Activated T-cell treated with anti-CD3 and anti-CD28 coated beads for 48 hours (primary cell): ENCODE measurements at regions not wholly inside any gene's neighbourhood (a gene's known extent, or its start where the extent isn't known, plus 50 kb on each side); places are given as distances from the start of the nearest gene placed in this dataset.

Source experiments
- DNase-seq: peaks from one replicate; pipeline ENCODE4 v3.0.0-alpha.2; 2020; ENCODE audit warnings: low read depth

- DNase-seq, result no peak
Observed at GRCh38 chr3:20811631-20812030, 625.6 kb upstream of the SGO1 start.

- DNase-seq, result no peak
Observed at GRCh38 chr3:20811006-20811405, 625.0 kb upstream of the SGO1 start.

GRCh38 chr3:20810555-20810954, 624.5 kb upstream of the SGO1 start:
- DNase-seq, result no peak

GRCh38 chr3:20809356-20809755, 623.4 kb upstream of the SGO1 start:
- DNase-seq, result no peak

GRCh38 chr3:20808864-20809263, 622.9 kb upstream of the SGO1 start:
- DNase-seq, result no peak

- DNase-seq, result no peak
Observed at GRCh38 chr3:20798666-20799065, 612.7 kb upstream of the SGO1 start.

GRCh38 chr3:20787005-20787404, 601.0 kb upstream of the SGO1 start:
- DNase-seq, result no peak

GRCh38 chr3:20776692-20777091, 590.7 kb upstream of the SGO1 start:
- no peak for DNase-seq

- DNase-seq, result no peak
Observed at GRCh38 chr3:20776286-20776685, 590.3 kb upstream of the SGO1 start.

- DNase-seq, result no peak
Observed at GRCh38 chr3:20773320-20773984, 587.4 kb upstream of the SGO1 start.

- no peak for DNase-seq
Observed at GRCh38 chr3:20772869-20773268, 586.9 kb upstream of the SGO1 start.

GRCh38 chr3:20769430-20769829, 583.4 kb upstream of the SGO1 start:
- DNase-seq, result no peak

GRCh38 chr3:20760981-20761380, 575.0 kb upstream of the SGO1 start:
- DNase-seq, result no peak

GRCh38 chr3:20752416-20752815, 566.4 kb upstream of the SGO1 start:
- DNase-seq, result no peak

- no peak for DNase-seq
Observed at GRCh38 chr3:20751296-20751695, 565.3 kb upstream of the SGO1 start.

- DNase-seq, result no peak
Observed at GRCh38 chr3:20747741-20748140, 561.7 kb upstream of the SGO1 start.

- no peak for DNase-seq
Observed at GRCh38 chr3:20743553-20744321, 557.7 kb upstream of the SGO1 start.

- DNase-seq, result no peak
Observed at GRCh38 chr3:20742903-20743552, 557.0 kb upstream of the SGO1 start.

GRCh38 chr3:20741381-20741780, 555.4 kb upstream of the SGO1 start:
- DNase-seq, result no peak

- DNase-seq, result no peak
Observed at GRCh38 chr3:20739814-20740213, 553.8 kb upstream of the SGO1 start.

GRCh38 chr3:20736287-20736852, 550.4 kb upstream of the SGO1 start:
- DNase-seq, result no peak

GRCh38 chr3:20729185-20729584, 543.2 kb upstream of the SGO1 start:
- DNase-seq, result no peak

GRCh38 chr3:20726786-20727185, 540.8 kb upstream of the SGO1 start:
- no peak for DNase-seq
